HAP-1 (cell line): ENCODE measurements at regions not wholly inside any gene's neighbourhood (a gene's known extent, or its start where the extent isn't known, plus 50 kb on each side); places are given as distances from the start of the nearest gene placed in this dataset.

Source experiments
- DNase-seq, 2 experiments: peaks; one replicate each; pipeline ENCODE4 v3.0.0-alpha.2; 2016 to 2020; ENCODE audit warnings: low spot score in 2 of 2
- H3K27me3 ChIP-seq: fragments of 250-450 bp; sonication (Bioruptor Pico); 2 replicates; pipeline ENCODE4 v1.5.1; 2020; ENCODE audit warnings: low read depth, mild to moderate bottlenecking, moderate library complexity
- H3K36me3 ChIP-seq: fragments of 250-450 bp; sonication (Bioruptor Pico); replicated peaks from 2 replicates; pipeline ENCODE4 v1.5.1; 2020; ENCODE audit warnings: mild to moderate bottlenecking
- H3K4me1 ChIP-seq: fragments of 250-450 bp; sonication (Bioruptor Pico); 2 replicates; pipeline ENCODE4 v1.5.1; 2020; ENCODE audit warnings: mild to moderate bottlenecking
- H3K4me3 ChIP-seq: fragments of 250-450 bp; sonication (Bioruptor Pico); 2 replicates; pipeline ENCODE4 v1.5.1; 2020; ENCODE audit warnings: mild to moderate bottlenecking, moderate library complexity
- H3K9me3 ChIP-seq: fragments of 250-450 bp; sonication (Bioruptor Pico); 2 replicates; pipeline ENCODE4 v1.5.1; 2020; ENCODE audit warnings: mild to moderate bottlenecking, moderate library complexity
- in situ Hi-C: fragments of 300-500 bp; cut with MboI; formaldehyde crosslinking; loops from 3 replicates; pipeline ENCODE4 v1.14.3; 2020; ENCODE audit warnings: low sequenced_read_pairs, inconsistent platforms, mixed read lengths

GRCh38 chr2:234839285-234839684, 112.5 kb upstream of the SH3BP4 start:
- DNase-seq = no peak
- in situ Hi-C loops = no loop called here
- H3K27me3 ChIP-seq = no peaks in the 10 kb centered on the region
- H3K4me1 ChIP-seq = no peaks in the 10 kb centered on the region
- H3K4me3 ChIP-seq = no peak overlapping the region
- H3K36me3 ChIP-seq = no peaks in the 10 kb centered on the region
- H3K9me3 ChIP-seq = no peaks in the 10 kb centered on the region

- no peaks in the 10 kb centered on the region for H3K9me3 ChIP-seq
- H3K27me3 ChIP-seq = no peaks in the 10 kb centered on the region
- H3K4me3 ChIP-seq = no peak overlapping the region
- no peak for DNase-seq
- no peaks in the 10 kb centered on the region for H3K36me3 ChIP-seq
- no peaks in the 10 kb centered on the region for H3K4me1 ChIP-seq
- in situ Hi-C loops = no loop called here
Observed at GRCh38 chr2:234836271-234836670, 115.5 kb upstream of the SH3BP4 start.

GRCh38 chr2:234835738-234836137, 116.1 kb upstream of the SH3BP4 start:
- Histone ChIP-seq H3K4me1 (no peaks in the 10 kb centered on the region), H3K4me3 (no peak overlapping the region), H3K27me3 (no peaks in the 10 kb centered on the region), H3K36me3 (no peaks in the 10 kb centered on the region), H3K9me3 (no peaks in the 10 kb centered on the region)
- in situ Hi-C loops = no loop called here
- DNase-seq = no peak

GRCh38 chr2:234834228-234834923, 117.4 kb upstream of the SH3BP4 start:
- no peaks in the 10 kb centered on the region for H3K36me3 ChIP-seq
- no peaks in the 10 kb centered on the region for H3K9me3 ChIP-seq
- H3K4me3 ChIP-seq = no peak overlapping the region
- no peaks in the 10 kb centered on the region for H3K4me1 ChIP-seq
- in situ Hi-C loops = no loop called here
- no peak for DNase-seq
- no peaks in the 10 kb centered on the region for H3K27me3 ChIP-seq

GRCh38 chr2:234830853-234831252, 121.0 kb upstream of the SH3BP4 start:
- Histone ChIP-seq H3K36me3 (no peaks in the 10 kb centered on the region), H3K27me3 (no peaks in the 10 kb centered on the region), H3K9me3 (no peaks in the 10 kb centered on the region), H3K4me1 (no peaks in the 10 kb centered on the region), H3K4me3 (no peak overlapping the region)
- no peak for DNase-seq
- in situ Hi-C loops = no loop called here

- no peaks in the 10 kb centered on the region for H3K4me1 ChIP-seq
- no peaks in the 10 kb centered on the region for H3K27me3 ChIP-seq
- H3K4me3 ChIP-seq = no peak overlapping the region
- in situ Hi-C loops = no loop called here
- H3K36me3 ChIP-seq = no peaks in the 10 kb centered on the region
- no peak for DNase-seq
- no peaks in the 10 kb centered on the region for H3K9me3 ChIP-seq
Observed at GRCh38 chr2:234829074-234829455, 122.8 kb upstream of the SH3BP4 start.

GRCh38 chr2:234828382-234829073, 123.3 kb upstream of the SH3BP4 start:
- Histone ChIP-seq H3K27me3 (no peaks in the 10 kb centered on the region), H3K9me3 (no peaks in the 10 kb centered on the region), H3K36me3 (no peaks in the 10 kb centered on the region), H3K4me3 (no peak overlapping the region), H3K4me1 (no peaks in the 10 kb centered on the region)
- DNase-seq = no peak
- in situ Hi-C loops = no loop called here

GRCh38 chr2:234827096-234827860, 124.5 kb upstream of the SH3BP4 start:
- Histone ChIP-seq H3K9me3 (no peaks in the 10 kb centered on the region), H3K4me3 (no peak overlapping the region), H3K4me1 (no peaks in the 10 kb centered on the region), H3K36me3 (no peaks in the 10 kb centered on the region), H3K27me3 (no peaks in the 10 kb centered on the region)
- in situ Hi-C loops = no loop called here
- no peak for DNase-seq

GRCh38 chr2:234826681-234827080, 125.1 kb upstream of the SH3BP4 start:
- in situ Hi-C loops = no loop called here
- no peaks in the 10 kb centered on the region for H3K36me3 ChIP-seq
- no peak for DNase-seq

GRCh38 chr2:234825616-234826015, 126.2 kb upstream of the SH3BP4 start:
- no peaks in the 10 kb centered on the region for H3K27me3 ChIP-seq
- no peak overlapping the region for H3K4me3 ChIP-seq
- H3K9me3 ChIP-seq = no peaks in the 10 kb centered on the region
- no peak for DNase-seq
- no peaks in the 10 kb centered on the region for H3K36me3 ChIP-seq
- H3K4me1 ChIP-seq = no peaks in the 10 kb centered on the region
- in situ Hi-C loops = no loop called here

More at GRCh38 chr2:234826681-234827080, 125.1 kb upstream of the SH3BP4 start:
- Histone ChIP-seq H3K4me1 (no peaks in the 10 kb centered on the region), H3K27me3 (no peaks in the 10 kb centered on the region), H3K9me3 (no peaks in the 10 kb centered on the region), H3K4me3 (no peak overlapping the region)

- Histone ChIP-seq H3K27me3 (no peaks in the 10 kb centered on the region), H3K4me1 (no peaks in the 10 kb centered on the region), H3K36me3 (no peaks in the 10 kb centered on the region), H3K4me3 (no peak overlapping the region), H3K9me3 (no peaks in the 10 kb centered on the region)
- DNase-seq = no peak
- in situ Hi-C loops = no loop called here
Observed at GRCh38 chr2:234823877-234824376, 127.9 kb upstream of the SH3BP4 start.

- H3K9me3 ChIP-seq = no peaks in the 10 kb centered on the region
- H3K36me3 ChIP-seq = no peaks in the 10 kb centered on the region
- H3K4me1 ChIP-seq = no peaks in the 10 kb centered on the region
- no peak overlapping the region for H3K4me3 ChIP-seq
- no peak for DNase-seq
- no peaks in the 10 kb centered on the region for H3K27me3 ChIP-seq
- in situ Hi-C loops = no loop called here
Observed at GRCh38 chr2:234823196-234823876, 128.5 kb upstream of the SH3BP4 start.

GRCh38 chr2:234821946-234822475, 129.8 kb upstream of the SH3BP4 start:
- DNase-seq = no peak
- Histone ChIP-seq H3K36me3 (no peaks in the 10 kb centered on the region), H3K27me3 (no peaks in the 10 kb centered on the region), H3K9me3 (no peaks in the 10 kb centered on the region), H3K4me3 (no peak overlapping the region), H3K4me1 (no peaks in the 10 kb centered on the region)
- in situ Hi-C loops = no loop called here
